ENCODE measurements at regions not wholly inside any gene's neighbourhood (a gene's known extent, or its start where the extent isn't known, plus 50 kb on each side); places are given as distances from the start of the nearest gene placed in this dataset.

DNA sequence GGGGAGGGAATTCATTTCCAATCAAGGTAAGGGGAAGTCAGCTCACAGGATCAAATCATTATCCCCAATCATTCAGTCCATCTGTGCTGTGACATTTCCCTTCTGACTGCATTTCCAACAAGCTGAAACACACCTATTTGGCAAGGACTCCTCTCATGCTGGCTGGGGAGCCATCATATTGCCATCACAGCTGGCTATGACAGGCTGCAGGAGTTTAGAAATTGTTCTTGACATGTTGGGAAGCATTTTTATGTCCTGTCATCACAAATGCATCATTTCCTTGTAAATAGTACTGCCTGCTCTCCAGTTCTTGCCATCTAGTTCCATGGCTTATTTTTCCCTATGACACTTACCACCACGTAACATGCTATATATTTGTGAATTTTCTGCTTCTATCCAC lies 113.9 kb upstream of the TMEM170B start:
- Histone ChIP-seq H3K9ac (ENCODE audit: low read length) (no peak overlapping the region), H2BK12ac (ENCODE audit: low read length) (no peak overlapping the region)

GRCh38 chr6:11423072-11423471 lies 114.5 kb upstream of the TMEM170B start:
- WGBS (ENCODE audit: extremely low coverage, insufficient coverage, insufficient read length), result no CpG with 5 or more reads among the region's 1 CpG
- Histone ChIP-seq H3K9me3 (ENCODE audit: insufficient read depth, low read depth, low read length) (peaks cover 5% of the 10 kb centered on the region), H3K4me3 (ENCODE audit: low read depth, low read length) (no peak overlapping the region), H2BK12ac (ENCODE audit: low read length) (no peak overlapping the region), H3K4ac (ENCODE audit: low read depth, low read length) (no peak overlapping the region), H2AFZ (ENCODE audit: insufficient read depth, low read length, poor library complexity) (no peak overlapping the region), H3K79me1 (ENCODE audit: low read length) (peaks cover 13% of the 10 kb centered on the region), H4K91ac (ENCODE audit: low read depth, low read length) (no peak overlapping the region), H3K14ac (ENCODE audit: low read length) (no peak overlapping the region), H3K9ac (ENCODE audit: low read length) (no peak overlapping the region), H2AK5ac (ENCODE audit: low read length) (no peak overlapping the region), H3K4me1 (ENCODE audit: control insufficient read depth in 1 of 2, insufficient read depth in 2 of 2, low read length in 2 of 2) (peaks cover 9 to 29% of the 10 kb centered on the region in 2 experiments), H3K36me3 (ENCODE audit: control insufficient read depth in 1 of 2, insufficient read depth in 2 of 2, low read length in 2 of 2) (no peaks in the 10 kb centered on the region), H3K18ac (ENCODE audit: low read length) (no peak overlapping the region), H3K27me3 (ENCODE audit: insufficient read depth, low read length) (no peaks in the 10 kb centered on the region), H3K79me2 (ENCODE audit: control insufficient read depth, insufficient read depth, low read length, poor library complexity) (no peaks in the 10 kb centered on the region), H3K23ac (ENCODE audit: low read length) (no peak overlapping the region), H4K8ac (ENCODE audit: low read depth, low read length) (no peak overlapping the region), H2BK5ac (ENCODE audit: low read depth, low read length, poor library complexity) (no peak overlapping the region), H3K4me2 (ENCODE audit: low read length) (no peak overlapping the region), H3K27ac (ENCODE audit: low read depth, low read length) (no peak overlapping the region), H4K12ac (ENCODE audit: low read depth, low read length) (no peak overlapping the region), H2BK120ac (ENCODE audit: insufficient read depth, low read length, poor library complexity) (no peak overlapping the region)
- DNase-seq, result peak; percentile 61 to 79

More for the DNA sequence above, 113.9 kb upstream of the TMEM170B start:
- Histone ChIP-seq H4K12ac (ENCODE audit: low read depth, low read length) (no peak overlapping the region), H3K18ac (ENCODE audit: low read length) (no peak overlapping the region), H2AK5ac (ENCODE audit: low read length) (peak overlapping the region; percentile 52), H3K14ac (ENCODE audit: low read length) (no peak overlapping the region), H3K23ac (ENCODE audit: low read length) (no peak overlapping the region), H3K4me2 (ENCODE audit: low read length) (no peak overlapping the region), H3K36me3 (ENCODE audit: control insufficient read depth in 1 of 2, insufficient read depth in 2 of 2, low read length in 2 of 2) (no peaks in the 10 kb centered on the region), H4K91ac (ENCODE audit: low read depth, low read length) (no peak overlapping the region), H3K27ac (ENCODE audit: low read depth, low read length) (no peak overlapping the region), H2AFZ (ENCODE audit: insufficient read depth, low read length, poor library complexity) (no peak overlapping the region), H3K4me1 (ENCODE audit: control insufficient read depth in 1 of 2, insufficient read depth in 2 of 2, low read length in 2 of 2) (peaks cover 14 to 33% of the 10 kb centered on the region in 2 experiments), H3K9me3 (ENCODE audit: insufficient read depth, low read depth, low read length) (peaks cover 5% of the 10 kb centered on the region), H3K4ac (ENCODE audit: low read depth, low read length) (no peak overlapping the region), H2BK120ac (ENCODE audit: insufficient read depth, low read length, poor library complexity) (no peak overlapping the region), H4K8ac (ENCODE audit: low read depth, low read length) (no peak overlapping the region), H3K27me3 (ENCODE audit: insufficient read depth, low read length) (no peaks in the 10 kb centered on the region), H3K79me1 (ENCODE audit: low read length) (peaks cover 17% of the 10 kb centered on the region), H3K79me2 (ENCODE audit: control insufficient read depth, insufficient read depth, low read length, poor library complexity) (no peaks in the 10 kb centered on the region), H3K4me3 (ENCODE audit: low read depth, low read length) (no peak overlapping the region), H2BK5ac (ENCODE audit: low read depth, low read length, poor library complexity) (no peak overlapping the region)
- no CpG with 5 or more reads among the region's 1 CpG for WGBS (ENCODE audit: extremely low coverage, insufficient coverage, insufficient read length)
- peak; percentile 87 to 89 for DNase-seq

DNA sequence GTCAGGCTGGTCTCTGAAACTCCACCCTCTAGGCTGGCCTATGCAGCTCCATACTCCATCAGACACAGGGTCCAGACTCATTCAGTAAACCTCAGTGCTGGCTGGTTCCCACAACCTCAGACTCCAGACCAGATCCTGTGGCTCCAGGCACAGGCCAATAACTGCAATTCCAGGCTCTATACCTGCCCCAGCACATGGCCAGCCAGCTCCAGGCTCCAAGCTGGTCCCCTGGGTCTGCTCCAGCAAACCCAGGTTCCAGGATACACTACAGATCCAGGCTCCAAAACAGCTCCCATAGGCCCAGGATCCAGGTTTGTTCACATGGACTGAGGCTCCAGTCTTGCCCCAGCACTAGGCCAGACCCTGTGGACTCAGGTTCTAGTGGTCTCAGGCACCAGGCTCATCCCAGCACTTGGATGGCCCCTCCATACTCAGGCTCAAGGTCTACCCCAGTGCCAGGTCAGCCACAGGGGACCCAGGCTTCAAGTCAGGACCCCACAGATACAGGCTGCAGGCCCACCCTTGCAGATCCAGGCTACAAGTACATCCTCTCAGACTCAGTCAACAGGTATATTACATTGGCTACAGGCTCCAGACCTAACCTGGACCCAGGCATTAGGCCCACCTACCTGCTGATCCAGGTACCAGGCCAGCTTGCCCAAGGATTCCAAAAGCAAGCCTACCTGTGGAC lies 117.6 kb upstream of the TMEM170B start:
- no peak overlapping the region for H3K9ac ChIP-seq (ENCODE audit: low read length)
- H3K36me3 ChIP-seq (ENCODE audit: control insufficient read depth in 1 of 2, insufficient read depth in 2 of 2, low read length in 2 of 2), result peaks cover 0 to 5% of the 10 kb centered on the region in 2 experiments
- no peaks in the 10 kb centered on the region for H3K79me2 ChIP-seq (ENCODE audit: control insufficient read depth, insufficient read depth, low read length, poor library complexity)
- no peak overlapping the region for H3K27ac ChIP-seq (ENCODE audit: low read depth, low read length)
- H3K4me2 ChIP-seq (ENCODE audit: low read length), result no peak overlapping the region
- peaks cover 10% of the 10 kb centered on the region for H3K9me3 ChIP-seq (ENCODE audit: insufficient read depth, low read depth, low read length)
- no peak overlapping the region for H2AK5ac ChIP-seq (ENCODE audit: low read length)
- H3K79me1 ChIP-seq (ENCODE audit: low read length), result peaks cover 16% of the 10 kb centered on the region
- no peak overlapping the region for H4K91ac ChIP-seq (ENCODE audit: low read depth, low read length)
- H4K8ac ChIP-seq (ENCODE audit: low read depth, low read length), result no peak overlapping the region
- H2BK120ac ChIP-seq (ENCODE audit: insufficient read depth, low read length, poor library complexity), result no peak overlapping the region
- no peak overlapping the region for H3K18ac ChIP-seq (ENCODE audit: low read length)
- H3K23ac ChIP-seq (ENCODE audit: low read length), result no peak overlapping the region
- H3K4me3 ChIP-seq (ENCODE audit: low read depth, low read length), result no peak overlapping the region
- H3K4me1 ChIP-seq (ENCODE audit: control insufficient read depth in 1 of 2, insufficient read depth in 2 of 2, low read length in 2 of 2), result peaks cover 3 to 9% of the 10 kb centered on the region in 2 experiments
- H3K27me3 ChIP-seq (ENCODE audit: insufficient read depth, low read length), result no peaks in the 10 kb centered on the region
- H3K4ac ChIP-seq (ENCODE audit: low read depth, low read length), result no peak overlapping the region
- H4K12ac ChIP-seq (ENCODE audit: low read depth, low read length), result no peak overlapping the region
- no peak for DNase-seq
- no peak overlapping the region for H2BK5ac ChIP-seq (ENCODE audit: low read depth, low read length, poor library complexity)
- H3K14ac ChIP-seq (ENCODE audit: low read length), result peak overlapping the region; percentile 2
- no peak overlapping the region for H2AFZ ChIP-seq (ENCODE audit: insufficient read depth, low read length, poor library complexity)
- peak overlapping the region; percentile 7 for H2BK12ac ChIP-seq (ENCODE audit: low read length)

GRCh38 chr6:11418290-11418905 lies 119.2 kb upstream of the TMEM170B start:
- Histone ChIP-seq H2BK12ac (ENCODE audit: low read length) (no peak overlapping the region), H2BK120ac (ENCODE audit: insufficient read depth, low read length, poor library complexity) (no peak overlapping the region), H3K36me3 (ENCODE audit: control insufficient read depth in 1 of 2, insufficient read depth in 2 of 2, low read length in 2 of 2) (peaks cover 0 to 5% of the 10 kb centered on the region in 2 experiments), H3K9me3 (ENCODE audit: insufficient read depth, low read depth, low read length) (peaks cover 10% of the 10 kb centered on the region), H2AFZ (ENCODE audit: insufficient read depth, low read length, poor library complexity) (no peak overlapping the region), H4K8ac (ENCODE audit: low read depth, low read length) (no peak overlapping the region), H3K79me2 (ENCODE audit: control insufficient read depth, insufficient read depth, low read length, poor library complexity) (no peaks in the 10 kb centered on the region), H3K9ac (ENCODE audit: low read length) (no peak overlapping the region), H3K14ac (ENCODE audit: low read length) (no peak overlapping the region), H2AK5ac (ENCODE audit: low read length) (no peak overlapping the region), H2BK5ac (ENCODE audit: low read depth, low read length, poor library complexity) (no peak overlapping the region), H4K91ac (ENCODE audit: low read depth, low read length) (no peak overlapping the region), H3K4me3 (ENCODE audit: low read depth, low read length) (no peak overlapping the region), H3K23ac (ENCODE audit: low read length) (no peak overlapping the region), H3K4ac (ENCODE audit: low read depth, low read length) (no peak overlapping the region), H3K18ac (ENCODE audit: low read length) (no peak overlapping the region), H3K27ac (ENCODE audit: low read depth, low read length) (no peak overlapping the region), H3K4me2 (ENCODE audit: low read length) (no peak overlapping the region), H3K79me1 (ENCODE audit: low read length) (peaks cover 12% of the 10 kb centered on the region), H3K27me3 (ENCODE audit: insufficient read depth, low read length) (no peaks in the 10 kb centered on the region), H3K4me1 (ENCODE audit: control insufficient read depth in 1 of 2, insufficient read depth in 2 of 2, low read length in 2 of 2) (no peaks in the 10 kb centered on the region), H4K12ac (ENCODE audit: low read depth, low read length) (no peak overlapping the region)
- no peak for DNase-seq
- WGBS (ENCODE audit: extremely low coverage, insufficient coverage, insufficient read length), result no CpG with 5 or more reads among the region's 2 CpGs
